Stimulated activated naive CD4-positive, alpha-beta T cell treated with Interleukin-2 at 50 U/mL for 16 hours (primary cell): ENCODE measurements at regions not wholly inside any gene's neighbourhood (a gene's known extent, or its start where the extent isn't known, plus 50 kb on each side); places are given as distances from the start of the nearest gene placed in this dataset.

Source experiments
- DNase-seq: peaks from one replicate; lab custom pipeline; 2025; lab: John Stamatoyannopoulos, UW

- DNase-seq: no peak
These were observed 129.8 kb upstream of the CPM start for GRCh38 chr12:69062621-69063237.

GRCh38 chr12:69064734-69065443 is 131.9 kb upstream of the CPM start:
- DNase-seq: no peak

- DNase-seq: no peak
These were observed 132.8 kb upstream of the CPM start for GRCh38 chr12:69065775-69066174.

- DNase-seq: no peak
These were observed 133.8 kb upstream of the CPM start for GRCh38 chr12:69066492-69067373.

GRCh38 chr12:69067713-69068112 is 134.7 kb upstream of the CPM start:
- no peak for DNase-seq

- DNase-seq: no peak
These were observed 135.5 kb upstream of the CPM start for GRCh38 chr12:69068448-69068847.

GRCh38 chr12:69069479-69069878 is 136.5 kb upstream of the CPM start:
- DNase-seq: no peak

GRCh38 chr12:69070319-69071090 is 137.5 kb upstream of the CPM start:
- DNase-seq: peak; percentile 30

GRCh38 chr12:69071091-69071370 is 138.1 kb upstream of the CPM start:
- DNase-seq: no peak

GRCh38 chr12:69073035-69073434 is 140.1 kb upstream of the CPM start:
- DNase-seq: no peak

GRCh38 chr12:69074556-69075349 is 141.8 kb upstream of the CPM start:
- no peak for DNase-seq

- no peak for DNase-seq
These were observed 150.7 kb upstream of the CPM start for GRCh38 chr12:69083689-69084088.

GRCh38 chr12:69084816-69085378 is 151.9 kb upstream of the CPM start:
- DNase-seq: no peak

GRCh38 chr12:69085852-69086251 is 152.9 kb upstream of the CPM start:
- no peak for DNase-seq

GRCh38 chr12:69087986-69088385 is 151.4 kb upstream of the CPSF6 start:
- DNase-seq: no peak

- DNase-seq: no peak
These were observed 148.6 kb upstream of the CPSF6 start for GRCh38 chr12:69090722-69091121.

GRCh38 chr12:69091442-69092017 is 147.8 kb upstream of the CPSF6 start:
- no peak for DNase-seq

- DNase-seq: no peak
These were observed 147.2 kb upstream of the CPSF6 start for GRCh38 chr12:69092137-69092536.

- no peak for DNase-seq
These were observed 144.7 kb upstream of the CPSF6 start for GRCh38 chr12:69094606-69095216.

- DNase-seq: no peak
These were observed 143.4 kb upstream of the CPSF6 start for GRCh38 chr12:69095765-69096477.
